Transverse colon (tissue), 4 donors: ENCODE measurements at regions not wholly inside any gene's neighbourhood (a gene's known extent, or its start where the extent isn't known, plus 50 kb on each side); places are given as distances from the start of the nearest gene placed in this dataset.

Source experiments
- POLR2AphosphoS5 ChIP-seq, 3 donors: sonication (generic); formaldehyde crosslinking; IDR thresholded peaks; one replicate each; pipeline ENCODE4 v1.6.1; 2016; ENCODE audit warnings: antibody characterized with exemption in 3 of 3
- TF ChIP-seq, protein P1 (sequence below), 5 experiments: fragments of 200-600 bp in 3 of 5; fragments of 450-650 bp in 2 of 5; sonication (generic) in 3 of 5; IDR thresholded peaks; 1 replicate in 2 of 5; 2 replicates in 3 of 5; pipeline ENCODE4 v1.5.1; 2016 to 2017; ENCODE audit warnings: antibody characterized with exemption in 5 of 5, inconsistent platforms in 3 of 5, mild to moderate bottlenecking in 2 of 5, moderate library complexity in 1 of 5

DNA sequence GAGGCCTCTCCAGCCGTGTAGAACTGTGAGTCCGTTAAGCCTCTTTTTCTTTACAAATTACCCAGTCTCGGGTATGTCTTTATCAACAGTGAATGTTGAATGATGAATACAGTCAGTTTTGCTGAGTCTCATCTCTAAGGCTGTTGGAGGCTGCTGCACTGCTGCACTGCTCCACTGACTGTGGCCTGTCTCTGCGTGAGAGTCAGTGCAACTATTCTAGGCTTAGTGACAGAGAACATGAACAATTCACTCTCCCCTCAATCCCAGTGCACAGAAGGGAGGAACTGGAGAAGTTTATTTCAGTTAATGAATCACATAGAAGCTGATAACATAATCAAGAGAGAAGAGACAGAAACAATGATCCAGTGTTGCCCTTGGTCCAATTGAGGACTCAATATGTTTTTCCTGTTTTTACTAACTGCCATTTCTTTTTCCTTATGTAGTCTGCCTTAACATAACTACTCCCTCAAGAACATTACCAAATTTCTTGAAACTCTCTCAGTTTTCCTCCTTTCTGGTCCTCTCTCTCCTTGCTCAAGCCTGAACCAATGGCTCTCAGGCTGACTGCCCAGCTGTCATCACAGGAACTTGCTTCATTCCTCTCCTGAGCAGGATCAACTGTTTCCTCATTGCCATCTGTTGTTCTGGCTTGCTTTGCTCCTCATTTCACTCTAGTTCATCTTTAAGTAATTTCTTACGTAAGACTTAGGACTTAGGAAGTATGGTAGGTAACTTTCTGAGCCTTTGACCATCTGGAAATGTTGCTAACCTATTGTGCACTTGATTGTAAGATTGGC, 483.2 kb downstream of the METTL4 start:
- TF ChIP-seq, protein P1, sequence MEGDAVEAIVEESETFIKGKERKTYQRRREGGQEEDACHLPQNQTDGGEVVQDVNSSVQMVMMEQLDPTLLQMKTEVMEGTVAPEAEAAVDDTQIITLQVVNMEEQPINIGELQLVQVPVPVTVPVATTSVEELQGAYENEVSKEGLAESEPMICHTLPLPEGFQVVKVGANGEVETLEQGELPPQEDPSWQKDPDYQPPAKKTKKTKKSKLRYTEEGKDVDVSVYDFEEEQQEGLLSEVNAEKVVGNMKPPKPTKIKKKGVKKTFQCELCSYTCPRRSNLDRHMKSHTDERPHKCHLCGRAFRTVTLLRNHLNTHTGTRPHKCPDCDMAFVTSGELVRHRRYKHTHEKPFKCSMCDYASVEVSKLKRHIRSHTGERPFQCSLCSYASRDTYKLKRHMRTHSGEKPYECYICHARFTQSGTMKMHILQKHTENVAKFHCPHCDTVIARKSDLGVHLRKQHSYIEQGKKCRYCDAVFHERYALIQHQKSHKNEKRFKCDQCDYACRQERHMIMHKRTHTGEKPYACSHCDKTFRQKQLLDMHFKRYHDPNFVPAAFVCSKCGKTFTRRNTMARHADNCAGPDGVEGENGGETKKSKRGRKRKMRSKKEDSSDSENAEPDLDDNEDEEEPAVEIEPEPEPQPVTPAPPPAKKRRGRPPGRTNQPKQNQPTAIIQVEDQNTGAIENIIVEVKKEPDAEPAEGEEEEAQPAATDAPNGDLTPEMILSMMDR (IDR thresholded peaks at IDR 0.05), result no peak
- TF ChIP-seq POLR2AphosphoS5 (IDR thresholded peaks at IDR 0.05), result no peak
